ENCODE measurements at regions not wholly inside any gene's neighbourhood (a gene's known extent, or its start where the extent isn't known, plus 50 kb on each side); places are given as distances from the start of the nearest gene placed in this dataset.

- TF ChIP-seq PBX3 (CRISPR knock-in tag; IDR thresholded peaks at IDR 0.05; ENCODE audit: borderline replicate concordance) (no peak), JUND (CRISPR knock-in tag; IDR thresholded peaks at IDR 0.05) (no peak)
Observed at GRCh38 chr10:65123120-65123519, 1601.9 kb downstream of the REEP3 start (continued).

DNA sequence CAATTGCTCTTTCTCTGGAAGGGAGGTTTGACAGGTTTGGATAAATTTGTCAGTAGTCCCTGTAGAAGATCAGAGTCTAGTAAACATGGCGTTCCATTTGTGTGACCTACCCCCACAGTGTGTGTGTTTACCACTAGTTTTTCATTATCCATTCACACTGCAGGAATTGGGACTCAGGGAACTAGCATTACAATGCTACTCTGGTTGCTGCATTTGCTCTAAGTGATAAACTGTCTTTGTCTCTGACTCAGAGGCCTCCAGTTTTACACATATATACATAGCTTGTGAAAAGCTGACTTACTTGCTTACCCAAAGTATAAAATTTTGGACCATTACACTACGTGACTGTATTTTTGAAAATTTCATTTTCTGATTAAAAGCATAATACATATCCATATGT lies 1604.0 kb downstream of the REEP3 start:
- intact Hi-C loops (cut with micrococcal nuclease; ENCODE audit: unreplicated experiment) (no loop called here), in situ Hi-C loops (cut with HindIII; ENCODE audit: extremely low pct_ligation_motif_present, low pct_unique_long_range_greater_than_20kb) (no loop called here)
- TF ChIP-seq MYPOP (CRISPR knock-in tag; IDR thresholded peaks at IDR 0.05) (no peak), ZNF343 (CRISPR knock-in tag; IDR thresholded peaks at IDR 0.05) (no peak), HOXA3 (CRISPR knock-in tag; IDR thresholded peaks at IDR 0.05) (no peak), HOXD1 (CRISPR knock-in tag; IDR thresholded peaks at IDR 0.05) (no peak), ZSCAN29 (CRISPR knock-in tag; conservative IDR thresholded peaks at IDR 0.05) (no peak), ATRX (CRISPR knock-in tag; IDR thresholded peaks at IDR 0.05; ENCODE audit: borderline replicate concordance) (no peak), ZBTB7A (CRISPR knock-in tag; IDR thresholded peaks at IDR 0.05) (no peak), SALL1 (CRISPR knock-in tag; IDR thresholded peaks at IDR 0.05) (no peak), SYNCRIP (IDR thresholded peaks at IDR 0.05; ENCODE audit: insufficient read depth, low read depth, low read length) (no peak), SKIL (CRISPR knock-in tag; IDR thresholded peaks at IDR 0.05; ENCODE audit: borderline replicate concordance) (no peak), KLF9 (CRISPR knock-in tag; IDR thresholded peaks at IDR 0.05; ENCODE audit: low read depth) (no peak), ZNF629 (CRISPR knock-in tag; conservative IDR thresholded peaks at IDR 0.05) (no peak), RXRA (CRISPR knock-in tag; IDR thresholded peaks at IDR 0.05) (no peak)
- H3K4me3 ChIP-seq (replicated peaks in 1 of 3; ENCODE audit: insufficient read depth in 1 of 3, low read depth in 2 of 3, low read length in 3 of 3), result no peak overlapping the region
- WGBS (ENCODE audit: low lambda C conversion rate), result 12% methylated on average over 2 of the region's 2 CpGs
- no peak overlapping the region for H3K27ac ChIP-seq (ENCODE audit: extremely low read length, insufficient read depth, low read length)
- no peak for DNase-seq (ENCODE audit: low spot score)
- FAIRE-seq, result no peak
- H3K4me2 ChIP-seq (ENCODE audit: low read depth, low read length), result no peak overlapping the region
- no TSS peak for BruUV-seq (replicated peaks)
- no peak for ATAC-seq
- H3K27me3 ChIP-seq (ENCODE audit: control insufficient read depth in 1 of 2, insufficient read depth in 2 of 2, low read length in 2 of 2), result no peaks in the 10 kb centered on the region
- H3K4me1 ChIP-seq (ENCODE audit: insufficient read depth, low read length), result no peaks in the 10 kb centered on the region
- H3K36me3 ChIP-seq (replicated peaks in 1 of 2; ENCODE audit: control insufficient read depth in 1 of 2, insufficient read depth in 2 of 2, low read length in 2 of 2), result no peaks in the 10 kb centered on the region
- no peaks in the 10 kb centered on the region for H4K20me1 ChIP-seq (ENCODE audit: insufficient read depth, low read length)
- H3K9ac ChIP-seq (ENCODE audit: insufficient read depth, low read depth, low read length), result no peak overlapping the region
- no peaks in the 10 kb centered on the region for H3K9me3 ChIP-seq (ENCODE audit: low read length)
- H3K79me2 ChIP-seq (ENCODE audit: insufficient read depth, low read length), result no peaks in the 10 kb centered on the region
- H2AFZ ChIP-seq (ENCODE audit: low read length), result no peak overlapping the region
- ChIA-PET POLR2A (no interaction called here), CTCF (ENCODE audit: low intra/inter-chr PET ratio, low total read pairs) (no interaction called here)

Data from HepG2 (cell line).